Type B pancreatic cell (in vitro differentiated cells): ENCODE measurements at regions not wholly inside any gene's neighbourhood (a gene's known extent, or its start where the extent isn't known, plus 50 kb on each side); places are given as distances from the start of the nearest gene placed in this dataset.

Experiments used
- DNase-seq: peaks from one replicate; pipeline ENCODE4 v3.0.0; 2021; ENCODE audit warnings: mixed read lengths; ENCODE audit not compliant: unreplicated experiment; ENCODE audit errors: extremely low spot score
- H3K27ac Mint-ChIP-seq: 2 replicates; pipeline ENCODE4 v1.8.0; 2021; ENCODE audit warnings: mild to moderate bottlenecking, mixed read lengths
- H3K27me3 Mint-ChIP-seq: 2 replicates; pipeline ENCODE4 v1.8.0; 2021; ENCODE audit warnings: mixed read lengths
- H3K36me3 Mint-ChIP-seq: 2 replicates; pipeline ENCODE4 v1.8.0; 2021; ENCODE audit warnings: mixed read lengths
- H3K4me1 Mint-ChIP-seq: one replicate; pipeline ENCODE4 v1.8.0; 2021; ENCODE audit warnings: mixed read lengths; ENCODE audit not compliant: unreplicated experiment
- H3K4me3 Mint-ChIP-seq: 2 replicates; pipeline ENCODE4 v1.8.0; 2021; ENCODE audit warnings: mild to moderate bottlenecking, mixed read lengths
- H3K9me3 Mint-ChIP-seq: 2 replicates; pipeline ENCODE4 v1.8.0; 2021; ENCODE audit warnings: mixed read lengths
- TF ChIP-seq, protein P1 (sequence below): fragments of 200-600 bp; sonication (generic); conservative IDR thresholded peaks from 2 replicates; pipeline ENCODE4 v1.5.0; 2021; ENCODE audit warnings: antibody characterized with exemption, mild to moderate bottlenecking

DNA sequence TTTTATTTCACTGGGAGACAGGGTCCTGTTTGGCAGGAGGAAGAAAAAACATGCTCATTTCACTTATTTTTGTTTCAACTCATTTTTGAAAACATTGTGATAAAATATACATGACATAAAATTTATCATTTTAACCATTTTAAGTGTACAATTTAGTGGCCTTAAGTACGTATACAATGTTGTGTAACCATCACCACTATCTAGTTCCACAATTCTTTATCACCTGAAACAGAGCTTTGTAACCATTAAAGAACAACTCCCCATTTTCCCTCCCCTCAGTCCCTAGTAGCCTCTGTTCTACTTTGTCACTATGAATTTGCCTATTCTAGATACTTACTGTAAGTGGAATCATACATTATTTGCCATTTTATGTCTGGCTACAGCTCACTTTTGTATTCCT lies 143.8 kb downstream of the GPAT3 start:
- Mint-ChIP-seq H3K4me1 (peaks cover 13% of the 10 kb centered on the region), H3K9me3 (no peaks in the 10 kb centered on the region)
- TF ChIP-seq, protein P1, sequence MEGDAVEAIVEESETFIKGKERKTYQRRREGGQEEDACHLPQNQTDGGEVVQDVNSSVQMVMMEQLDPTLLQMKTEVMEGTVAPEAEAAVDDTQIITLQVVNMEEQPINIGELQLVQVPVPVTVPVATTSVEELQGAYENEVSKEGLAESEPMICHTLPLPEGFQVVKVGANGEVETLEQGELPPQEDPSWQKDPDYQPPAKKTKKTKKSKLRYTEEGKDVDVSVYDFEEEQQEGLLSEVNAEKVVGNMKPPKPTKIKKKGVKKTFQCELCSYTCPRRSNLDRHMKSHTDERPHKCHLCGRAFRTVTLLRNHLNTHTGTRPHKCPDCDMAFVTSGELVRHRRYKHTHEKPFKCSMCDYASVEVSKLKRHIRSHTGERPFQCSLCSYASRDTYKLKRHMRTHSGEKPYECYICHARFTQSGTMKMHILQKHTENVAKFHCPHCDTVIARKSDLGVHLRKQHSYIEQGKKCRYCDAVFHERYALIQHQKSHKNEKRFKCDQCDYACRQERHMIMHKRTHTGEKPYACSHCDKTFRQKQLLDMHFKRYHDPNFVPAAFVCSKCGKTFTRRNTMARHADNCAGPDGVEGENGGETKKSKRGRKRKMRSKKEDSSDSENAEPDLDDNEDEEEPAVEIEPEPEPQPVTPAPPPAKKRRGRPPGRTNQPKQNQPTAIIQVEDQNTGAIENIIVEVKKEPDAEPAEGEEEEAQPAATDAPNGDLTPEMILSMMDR, result no peak

GRCh38 chr4:83679254-83679653 lies 143.3 kb downstream of the GPAT3 start:
- Mint-ChIP-seq H3K27ac (no peak overlapping the region), H3K9me3 (no peaks in the 10 kb centered on the region), H3K27me3 (peaks cover 7% of the 10 kb centered on the region), H3K36me3 (no peaks in the 10 kb centered on the region), H3K4me3 (no peak overlapping the region), H3K4me1 (peaks cover 13% of the 10 kb centered on the region)
- no peak for DNase-seq
- TF ChIP-seq, protein P1, result no peak

More for the DNA sequence above, 143.8 kb downstream of the GPAT3 start:
- H3K36me3 Mint-ChIP-seq, result no peaks in the 10 kb centered on the region
- no peak for DNase-seq
- no peak overlapping the region for H3K27ac Mint-ChIP-seq
- peaks cover 7% of the 10 kb centered on the region for H3K27me3 Mint-ChIP-seq
- no peak overlapping the region for H3K4me3 Mint-ChIP-seq

DNA sequence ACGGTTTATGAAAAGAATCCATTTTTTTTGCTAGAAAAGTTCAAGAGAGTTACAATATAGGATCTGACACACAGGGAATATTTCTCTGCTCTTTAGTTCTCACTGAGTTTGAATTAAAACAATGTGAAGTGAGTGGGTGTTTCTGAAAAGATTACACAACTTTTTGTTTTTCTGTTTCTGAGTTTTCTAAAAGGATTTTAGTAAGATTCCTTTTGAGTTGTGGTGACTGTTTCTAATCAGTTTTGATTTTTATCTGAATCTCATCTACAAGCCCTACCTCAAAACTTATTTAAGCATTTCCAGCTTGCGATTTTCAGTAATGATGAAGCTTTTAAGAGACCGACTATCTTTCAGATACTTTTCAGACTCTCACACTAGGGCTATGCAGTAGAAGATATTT lies 141.7 kb downstream of the GPAT3 start:
- Mint-ChIP-seq H3K27me3 (peaks cover 7% of the 10 kb centered on the region), H3K36me3 (no peaks in the 10 kb centered on the region), H3K9me3 (no peaks in the 10 kb centered on the region), H3K4me3 (no peak overlapping the region), H3K4me1 (peaks cover 20% of the 10 kb centered on the region), H3K27ac (no peak overlapping the region)
- no peak for DNase-seq
- TF ChIP-seq, protein P1, result no peak

DNA sequence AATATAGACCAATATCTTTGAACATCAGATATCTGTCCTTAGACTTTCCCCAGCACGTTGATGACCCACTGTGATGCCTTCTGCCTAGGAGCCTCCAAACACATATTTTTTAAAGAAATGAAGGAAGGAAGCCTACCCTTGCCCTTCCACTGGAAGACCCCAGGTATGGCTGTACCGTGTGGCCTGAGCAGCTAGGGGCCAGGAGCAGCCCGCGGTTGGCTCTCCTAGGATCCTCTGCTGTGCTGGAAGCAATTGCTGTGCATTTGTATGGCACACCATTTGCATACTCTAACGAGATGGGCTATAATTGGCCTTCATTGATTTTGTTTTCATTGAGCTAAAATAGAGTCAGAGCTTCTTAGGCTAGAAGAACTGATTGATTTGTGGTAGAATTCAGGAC lies 128.8 kb downstream of the GPAT3 start:
- no peak for DNase-seq
- TF ChIP-seq, protein P1, result no peak
- Mint-ChIP-seq H3K27me3 (no peaks in the 10 kb centered on the region), H3K4me3 (no peak overlapping the region), H3K27ac (no peak overlapping the region), H3K36me3 (no peaks in the 10 kb centered on the region), H3K4me1 (no peaks in the 10 kb centered on the region), H3K9me3 (no peaks in the 10 kb centered on the region)

GRCh38 chr4:83664071-83664470 lies 128.2 kb downstream of the GPAT3 start:
- H3K27ac Mint-ChIP-seq, result no peak overlapping the region
- TF ChIP-seq, protein P1, result no peak
- H3K4me1 Mint-ChIP-seq, result no peaks in the 10 kb centered on the region
- H3K4me3 Mint-ChIP-seq, result no peak overlapping the region
- no peaks in the 10 kb centered on the region for H3K27me3 Mint-ChIP-seq
- no peaks in the 10 kb centered on the region for H3K36me3 Mint-ChIP-seq
- H3K9me3 Mint-ChIP-seq, result no peaks in the 10 kb centered on the region
- no peak for DNase-seq

DNA sequence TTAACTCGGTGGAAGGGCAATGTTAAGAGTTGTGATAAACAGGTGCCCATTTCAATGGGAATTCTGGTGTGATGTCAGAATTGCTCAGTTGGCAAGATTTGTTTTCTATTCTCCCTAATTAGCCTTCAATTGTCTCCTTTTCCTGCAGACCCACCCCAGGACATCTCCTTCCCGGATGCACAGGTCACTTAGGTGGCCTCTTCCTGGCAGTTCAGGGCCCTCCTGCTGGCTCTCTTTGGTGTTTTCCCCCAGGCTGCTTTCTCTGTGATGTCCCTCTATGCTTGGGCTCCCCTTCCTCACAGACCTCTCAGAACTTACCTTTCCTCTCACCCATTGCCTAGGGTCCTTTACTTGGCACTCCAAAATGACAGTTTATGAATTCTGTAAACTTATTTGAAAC lies 126.3 kb downstream of the GPAT3 start:
- Mint-ChIP-seq H3K4me3 (no peak overlapping the region), H3K36me3 (no peaks in the 10 kb centered on the region), H3K27ac (no peak overlapping the region), H3K4me1 (peaks cover 4% of the 10 kb centered on the region), H3K27me3 (no peaks in the 10 kb centered on the region), H3K9me3 (peaks cover 4% of the 10 kb centered on the region)
- TF ChIP-seq, protein P1, result no peak
- no peak for DNase-seq
